RWPE1 (cell line): ENCODE measurements at regions not wholly inside any gene's neighbourhood (a gene's known extent, or its start where the extent isn't known, plus 50 kb on each side); places are given as distances from the start of the nearest gene placed in this dataset.

Source experiments
- CTCF ChIA-PET: fragments of 350-600 bp; sonication (Branson Sonifier 250); formaldehyde crosslinking; extraction: SDS; loops from one replicate; lab custom pipeline; 2021; lab: Yijun Ruan, JAX
- POLR2A ChIA-PET: fragments of 400-600 bp; formaldehyde crosslinking; extraction: SDS; loops from one replicate; lab custom pipeline; 2020; ENCODE audit warnings: antibody characterized with exemption; ENCODE audit not compliant: low non-redundant PET; lab: Yijun Ruan, JAX
- DNase-seq: peaks from one replicate; pipeline ENCODE4 v3.0.0; 2012; ENCODE audit warnings: low spot score
- H3K27ac ChIP-seq: fragments of 450-650 bp; 2 replicates; pipeline ENCODE4 v1.5.1; 2017
- CTCF ChIP-seq: fragments of 450-650 bp; conservative IDR thresholded peaks from 2 replicates; pipeline ENCODE4 v1.5.1; 2017; ENCODE audit warnings: low read depth, mild to moderate bottlenecking

- H3K27ac ChIP-seq: no peak overlapping the region
- CTCF ChIA-PET: no interaction called here
- DNase-seq: no peak
- POLR2A ChIA-PET: no interaction called here
- TF ChIP-seq CTCF: no peak
Observed at GRCh38 chr3:77976079-77976478, 936.2 kb downstream of the ROBO2 start.

- ChIA-PET CTCF (no interaction called here), POLR2A (no interaction called here)
- DNase-seq: no peak
- no peak for TF ChIP-seq CTCF
- no peak overlapping the region for H3K27ac ChIP-seq
Observed at GRCh38 chr3:78003090-78003489, 963.2 kb downstream of the ROBO2 start.

GRCh38 chr3:78004571-78004970 lies 964.7 kb downstream of the ROBO2 start:
- no peak overlapping the region for H3K27ac ChIP-seq
- no peak for DNase-seq
- TF ChIP-seq CTCF: no peak
- ChIA-PET CTCF (no interaction called here), POLR2A (no interaction called here)

GRCh38 chr3:78013653-78014052 lies 973.8 kb downstream of the ROBO2 start:
- CTCF ChIA-PET: interaction anchor here (0.7 kb wide), 1 partner anchor 232 kb away, joined by 3 read pairs; no protein-coding TSS in a partner anchor
- POLR2A ChIA-PET: no interaction called here
- TF ChIP-seq CTCF: no peak
- no peak for DNase-seq
- no peak overlapping the region for H3K27ac ChIP-seq

- DNase-seq: no peak
- TF ChIP-seq CTCF: no peak
- ChIA-PET POLR2A (no interaction called here), CTCF (no interaction called here)
- no peak overlapping the region for H3K27ac ChIP-seq
Observed at GRCh38 chr3:78015856-78016255, 976.0 kb downstream of the ROBO2 start.

GRCh38 chr3:78021710-78022109 lies 981.8 kb downstream of the ROBO2 start:
- no peak overlapping the region for H3K27ac ChIP-seq
- no peak for TF ChIP-seq CTCF
- ChIA-PET POLR2A (no interaction called here), CTCF (no interaction called here)
- no peak for DNase-seq

- ChIA-PET POLR2A (no interaction called here), CTCF (interaction anchor here (0.8 kb wide), 1 partner anchor 25 kb away, joined by 3 read pairs; no protein-coding TSS in a partner anchor)
- no peak for DNase-seq
- H3K27ac ChIP-seq: no peak overlapping the region
- TF ChIP-seq CTCF: no peak
Observed at GRCh38 chr3:78022232-78022631, 982.3 kb downstream of the ROBO2 start.
